GM04504 (cell line): ENCODE measurements at regions not wholly inside any gene's neighbourhood (a gene's known extent, or its start where the extent isn't known, plus 50 kb on each side); places are given as distances from the start of the nearest gene placed in this dataset.

Experiments
- DNase-seq: peaks from one replicate; pipeline ENCODE4 v3.0.0-alpha.2; 2012; ENCODE audit warnings: low read depth

DNA sequence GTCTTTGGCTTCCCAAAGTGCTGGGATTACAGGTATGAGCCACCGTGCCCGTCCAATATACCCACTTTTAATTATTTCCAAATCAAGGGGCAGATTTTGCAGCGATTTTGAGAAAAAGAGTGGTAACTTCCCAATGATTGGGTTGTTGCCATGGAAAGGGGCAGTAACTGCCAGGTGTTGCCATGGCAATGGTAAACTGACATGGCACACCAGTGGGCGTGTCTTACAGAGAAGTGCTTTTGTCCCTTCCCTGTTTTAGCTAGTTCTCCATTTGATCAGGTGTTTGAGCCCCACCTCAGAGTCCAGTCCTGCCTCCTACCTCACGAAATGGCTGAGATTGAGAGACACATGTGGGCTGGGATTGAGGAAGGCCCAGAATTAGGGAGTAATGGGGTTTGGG is 86.3 kb upstream of the IER5L start:
- no peak for DNase-seq

GRCh38 chr9:129263836-129264235 is 85.8 kb upstream of the IER5L start:
- DNase-seq = no peak

GRCh38 chr9:129262261-129262660 is 84.2 kb upstream of the IER5L start:
- DNase-seq = no peak

GRCh38 chr9:129259375-129259774 is 81.3 kb upstream of the IER5L start:
- DNase-seq = no peak

GRCh38 chr9:129258823-129259301 is 80.8 kb upstream of the IER5L start:
- DNase-seq = no peak

DNA sequence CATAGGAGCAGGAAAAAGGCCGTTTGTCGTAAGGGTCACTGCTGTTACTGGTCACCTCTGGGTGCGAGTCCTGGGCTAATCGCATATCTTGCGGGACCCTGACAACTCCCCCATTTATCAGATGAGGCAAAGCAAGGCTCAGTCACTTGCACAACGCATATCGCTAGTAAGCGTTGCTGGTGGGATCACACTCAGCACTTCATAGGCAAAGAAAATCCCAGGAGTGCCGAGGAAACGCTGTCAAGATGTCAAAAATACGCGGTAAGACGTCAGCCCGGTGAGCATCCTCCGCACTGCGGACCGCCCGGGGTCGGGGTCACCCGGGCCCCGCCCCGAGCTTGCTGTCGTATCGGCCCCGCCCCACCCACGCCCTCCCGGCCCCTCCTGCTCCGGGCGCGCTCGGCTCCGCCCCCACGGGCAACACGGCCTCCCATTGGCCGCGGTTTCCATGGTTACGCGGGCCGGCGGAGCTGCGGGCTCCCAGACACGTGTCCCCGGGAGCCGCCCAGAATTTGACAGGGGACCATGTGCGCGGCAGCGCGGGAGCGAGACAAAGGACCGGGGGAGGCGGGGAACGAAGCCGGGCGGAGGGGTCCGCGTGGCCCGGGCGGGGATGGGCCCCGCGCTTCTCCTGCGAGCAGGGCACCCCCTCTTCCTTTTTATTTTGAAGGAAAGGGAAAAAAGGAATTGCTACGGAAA is 80.2 kb upstream of the IER5L start:
- peak; percentile 68 for DNase-seq

DNA sequence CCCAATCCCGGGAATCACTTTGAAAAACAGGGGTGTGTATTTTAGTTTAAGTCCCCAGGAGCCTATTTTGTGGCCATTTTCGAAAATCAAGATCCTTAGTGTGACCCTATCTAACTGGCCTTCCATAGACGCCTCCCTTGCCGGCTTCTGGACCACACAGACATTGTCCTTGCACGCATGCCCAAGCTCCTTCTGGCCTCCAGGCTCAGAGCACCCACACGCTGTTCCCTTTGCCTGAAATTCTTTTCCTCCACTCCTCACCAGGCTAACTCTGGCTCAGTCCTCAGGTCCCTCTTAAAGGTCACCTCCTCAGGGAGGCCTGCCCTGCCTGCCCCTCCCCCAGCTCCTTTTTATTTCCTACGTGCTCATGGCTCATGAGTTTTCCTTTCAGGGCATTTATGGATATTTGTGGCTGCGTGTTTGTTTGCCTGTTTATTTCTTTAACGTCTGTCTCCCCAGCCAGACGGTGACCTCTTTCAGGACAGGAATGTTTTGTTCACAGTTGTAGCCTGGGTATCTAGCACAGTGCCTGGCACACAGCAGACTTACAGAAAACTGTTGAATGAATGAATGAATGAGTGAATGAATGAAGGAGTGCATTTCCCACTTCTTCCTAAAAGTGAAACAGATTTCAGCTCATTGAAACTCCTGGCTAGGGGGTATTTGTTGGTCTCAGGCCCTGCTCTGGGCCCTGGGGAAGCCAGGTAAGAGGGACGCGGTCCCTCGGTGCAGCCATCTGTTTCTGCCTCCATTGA is 79.1 kb upstream of the IER5L start:
- DNase-seq = no peak

DNA sequence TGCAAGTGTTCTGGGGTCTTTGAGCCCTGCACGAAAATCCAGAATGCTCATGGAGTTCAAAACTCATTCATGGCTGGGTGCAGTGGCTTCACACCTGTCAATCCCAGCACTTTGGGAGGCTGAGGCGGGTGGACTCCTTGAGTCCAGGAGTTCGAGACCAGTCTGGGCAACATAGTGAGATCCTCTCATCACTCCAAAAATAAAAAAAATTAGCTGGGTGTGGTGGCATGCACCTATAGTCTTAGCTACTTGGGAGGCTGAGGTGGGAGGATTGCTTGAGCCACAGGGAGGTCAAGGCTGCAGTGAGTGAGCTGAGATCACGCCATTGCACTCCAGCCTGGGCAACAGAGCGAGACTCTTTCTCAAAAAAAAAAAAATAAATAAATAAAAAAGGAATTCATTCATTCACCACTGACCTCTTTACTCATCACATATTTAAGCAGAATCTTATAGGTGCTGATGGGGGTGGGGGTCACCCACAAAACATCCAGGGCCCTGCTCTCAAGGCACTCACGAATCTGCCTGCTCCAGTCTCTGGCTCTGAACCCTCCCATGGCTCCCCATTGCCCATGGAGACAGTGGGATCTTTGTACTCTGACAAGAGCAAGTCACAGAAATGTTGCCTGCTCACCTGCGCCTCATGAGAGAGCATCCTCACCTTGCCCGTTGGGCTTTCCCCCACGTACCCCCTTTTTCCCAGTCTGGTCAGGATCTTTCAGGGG is 76.7 kb upstream of the IER5L start:
- DNase-seq = no peak

DNA sequence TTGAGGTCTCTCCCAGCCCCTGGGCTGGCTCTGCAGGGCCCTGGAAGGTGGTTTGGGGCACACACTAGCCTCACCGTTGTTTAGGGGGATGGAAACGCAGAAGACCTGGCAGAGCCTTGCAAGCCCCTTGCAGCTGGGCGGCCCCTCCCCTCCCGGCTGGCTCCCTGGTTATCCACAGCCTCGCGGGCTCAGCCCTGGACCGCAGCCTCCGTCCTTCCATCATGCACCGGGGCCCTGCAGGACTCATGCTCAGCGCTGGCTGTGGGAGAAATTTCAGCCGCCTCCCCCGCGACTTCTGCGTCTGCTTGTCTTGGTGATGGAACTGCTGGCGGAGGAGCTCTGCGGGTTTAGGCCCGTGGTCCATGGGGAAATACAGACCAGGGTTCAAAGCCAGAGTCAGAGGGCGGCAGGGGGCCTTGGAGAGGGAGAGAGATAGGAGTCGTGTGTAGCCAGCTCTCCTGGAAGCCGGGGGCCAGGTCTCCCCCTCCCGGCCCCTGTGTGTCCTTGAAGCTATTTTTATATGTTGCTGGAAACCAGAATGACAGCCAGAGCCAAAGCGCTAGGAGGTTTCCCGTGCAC is 75.8 kb upstream of the IER5L start:
- no peak for DNase-seq

DNA sequence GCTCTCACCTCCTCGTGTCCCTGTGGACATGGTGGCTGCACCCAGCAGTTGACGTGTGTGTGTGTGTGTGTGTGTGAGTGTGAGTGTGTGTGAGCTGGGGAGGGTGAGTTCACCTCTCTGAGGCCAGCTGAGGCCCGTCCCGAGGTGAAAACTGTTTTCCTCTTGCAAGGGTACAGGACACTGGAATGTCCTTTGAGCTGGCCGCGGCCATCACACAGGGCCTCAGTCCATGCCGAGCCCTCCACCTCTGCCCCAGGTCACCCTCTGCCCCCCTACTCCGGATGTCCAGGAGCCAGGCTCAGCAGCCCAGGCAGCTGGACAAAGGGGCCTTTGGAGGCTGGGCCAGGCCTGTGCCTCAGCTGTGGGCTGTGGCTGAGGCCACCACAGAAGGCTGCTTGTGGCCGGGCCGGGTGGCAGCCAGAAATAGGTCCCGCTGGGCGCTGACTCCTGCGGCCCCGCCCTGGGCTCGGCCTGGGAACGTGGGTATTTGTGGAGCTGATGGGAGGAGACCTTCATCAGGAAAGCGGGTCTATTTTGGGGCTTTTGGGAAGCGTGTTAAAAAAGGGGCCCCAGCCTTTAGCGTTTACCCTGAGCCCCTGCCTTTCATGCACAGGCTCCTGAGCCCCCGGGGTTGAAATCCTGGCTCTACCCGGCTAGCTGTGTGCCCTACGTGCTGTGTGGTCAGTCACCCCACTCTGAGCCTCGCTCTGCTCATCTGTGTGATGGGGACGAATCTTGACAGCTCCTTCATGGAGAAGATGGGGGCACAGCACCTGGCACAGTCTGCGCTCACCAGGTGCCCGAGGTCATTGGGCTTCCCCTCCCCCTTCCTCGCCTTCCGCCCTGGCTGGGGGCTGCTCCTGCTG is 75.1 kb upstream of the IER5L start:
- no peak for DNase-seq

DNA sequence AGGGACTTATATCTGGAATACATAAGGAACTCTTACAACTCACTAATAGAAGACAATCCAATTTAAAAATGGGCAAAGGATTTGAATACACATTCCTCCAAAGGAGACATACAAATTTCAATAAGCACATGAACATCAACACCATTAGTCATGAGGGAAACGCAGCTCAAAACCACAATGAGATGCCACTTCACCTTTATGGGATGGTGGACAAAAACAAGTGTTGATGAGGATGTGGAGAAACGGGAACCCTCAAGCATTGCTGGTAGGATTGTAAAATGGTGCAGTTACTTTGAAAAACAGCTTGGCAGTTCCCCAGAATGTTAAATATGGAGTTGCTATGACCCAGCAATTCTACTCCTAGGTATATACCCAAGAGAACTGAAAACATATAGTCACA is 72.7 kb upstream of the IER5L start:
- no peak for DNase-seq

GRCh38 chr9:129247285-129248153 is 69.5 kb upstream of the IER5L start:
- no peak for DNase-seq

- no peak for DNase-seq
These were observed 67.2 kb upstream of the IER5L start for GRCh38 chr9:129245276-129245675.

DNA sequence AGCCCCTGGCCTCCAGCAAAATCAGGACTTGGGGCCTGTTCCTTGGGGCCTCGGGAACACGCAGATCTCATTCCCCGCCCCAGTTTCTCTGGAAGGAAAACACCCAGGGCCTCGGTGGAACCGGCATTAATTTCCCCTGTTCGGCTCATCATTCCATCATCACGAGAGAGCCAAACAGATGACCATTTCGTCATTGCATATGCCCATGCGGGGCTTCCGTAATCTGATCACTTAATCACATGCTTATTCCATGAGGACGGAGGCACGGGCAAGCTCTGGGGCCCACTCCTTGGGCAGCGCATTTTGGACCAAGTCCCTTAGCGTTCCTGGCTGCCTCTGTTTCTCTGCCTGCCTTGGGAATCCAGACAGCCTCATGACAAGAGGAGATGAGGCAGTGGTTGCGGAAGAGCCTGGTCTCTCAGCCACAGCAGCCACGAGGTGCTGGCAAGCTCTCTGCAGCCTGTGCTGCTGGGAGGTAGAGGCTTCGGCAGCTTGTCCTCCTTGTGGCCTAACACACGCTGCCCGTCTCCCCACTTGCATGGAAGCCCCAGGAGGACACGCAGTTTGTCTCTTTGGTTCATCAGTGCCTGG is 65.0 kb upstream of the IER5L start:
- DNase-seq = no peak

DNA sequence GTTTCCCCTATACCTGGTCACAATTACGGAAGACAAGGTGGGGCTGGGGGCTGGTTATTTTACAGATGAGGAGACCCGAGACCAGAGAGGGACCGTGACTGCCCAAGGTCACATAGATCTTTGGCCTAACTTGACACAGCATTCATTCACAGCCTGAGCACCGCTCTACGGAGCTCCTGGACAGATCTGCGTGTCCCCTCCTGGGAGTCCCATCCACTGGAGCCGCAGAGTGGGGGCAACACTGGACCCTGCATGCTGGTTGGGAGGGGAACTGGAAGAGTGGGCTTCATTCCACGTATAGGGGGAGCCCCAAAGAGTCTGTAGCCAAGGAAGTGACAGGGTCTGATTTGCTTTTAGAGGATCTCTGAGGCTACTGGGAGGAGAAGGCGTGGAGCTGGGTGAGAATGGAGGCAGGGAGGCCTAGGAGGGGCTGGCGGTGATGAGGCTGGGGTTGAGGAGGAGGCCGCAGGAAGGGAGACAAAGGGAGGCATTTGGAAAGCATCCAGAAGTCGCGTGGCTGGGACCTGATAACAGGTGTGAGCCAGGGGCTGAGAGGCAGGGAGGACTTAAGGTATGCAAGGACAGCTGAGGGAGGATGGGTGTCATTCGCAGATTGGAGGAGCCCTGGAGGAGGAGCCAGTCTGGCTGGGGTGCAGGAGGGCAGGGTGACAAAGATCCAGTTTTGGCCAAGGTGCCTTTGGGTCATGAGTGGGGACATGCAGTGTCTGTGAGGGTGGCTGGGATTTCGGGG is 64.3 kb upstream of the IER5L start:
- DNase-seq = no peak

GRCh38 chr9:129241725-129242124 is 63.7 kb upstream of the IER5L start:
- no peak for DNase-seq

- no peak for DNase-seq
These were observed 62.6 kb upstream of the IER5L start for GRCh38 chr9:129240581-129241211.

DNA sequence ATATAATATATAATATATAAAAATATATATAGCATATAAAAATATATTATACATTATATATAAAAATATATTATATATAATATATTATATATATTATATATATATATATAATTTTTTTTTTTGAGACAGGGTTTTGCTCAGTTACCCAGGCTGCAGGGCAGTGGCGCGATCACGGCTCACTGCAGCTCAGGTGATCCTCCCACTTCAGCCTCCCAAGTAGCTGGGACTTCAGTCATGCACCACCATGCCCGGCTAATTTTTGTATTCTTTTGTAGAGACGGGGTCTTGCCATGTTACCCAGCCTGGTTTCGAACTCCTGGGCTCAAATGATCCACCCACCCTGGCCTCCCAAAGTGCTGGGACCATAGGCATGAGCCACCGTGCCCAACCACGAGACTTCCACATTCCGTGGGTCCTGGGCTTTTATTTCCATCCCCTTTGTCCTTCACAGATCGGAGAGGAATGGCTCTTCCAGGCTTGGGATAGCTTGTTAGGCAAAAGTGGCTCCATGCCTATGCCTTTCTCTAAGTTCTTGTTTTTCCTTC is 62.0 kb upstream of the IER5L start:
- no peak for DNase-seq

GRCh38 chr9:129237803-129238202 is 59.7 kb upstream of the IER5L start:
- no peak for DNase-seq
